Inflammatory macrophage treated with lipopolysaccharide for 1 hour (primary cell): ENCODE measurements at regions not wholly inside any gene's neighbourhood (a gene's known extent, or its start where the extent isn't known, plus 50 kb on each side); places are given as distances from the start of the nearest gene placed in this dataset.
"Not testable (repeated sequence)": the region's sequence is repeated elsewhere in the genome, so short reads cannot be mapped to it uniquely, and the experiment has no call there.

Source experiments
- DNase-seq, 2 donors: peaks; one replicate each; pipeline ENCODE4 v3.0.0-alpha.2; 2020 to 2022

GRCh38 chrX:127439676-127440075 lies 612.5 kb downstream of the ACTRT1 start:
- no peak for DNase-seq

DNA sequence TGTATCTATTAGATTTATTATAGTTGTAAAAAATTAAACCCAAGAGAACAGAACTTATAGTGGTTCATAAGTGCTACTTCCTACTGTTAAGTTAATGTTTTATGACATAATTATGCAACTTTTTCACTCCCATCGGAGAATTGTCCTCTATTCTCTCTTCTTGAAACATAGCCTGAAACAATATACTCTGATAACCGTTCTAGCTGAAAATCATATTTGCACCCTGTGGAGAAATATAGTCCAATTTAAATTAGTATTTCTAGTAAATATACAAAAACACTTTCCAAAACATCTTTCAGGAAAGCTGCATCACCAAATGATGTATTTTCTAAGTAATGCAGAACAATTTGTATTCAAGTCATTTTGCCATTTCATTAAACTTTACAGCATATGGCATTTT lies 586.4 kb downstream of the PRR32 start:
- DNase-seq = no peak

DNA sequence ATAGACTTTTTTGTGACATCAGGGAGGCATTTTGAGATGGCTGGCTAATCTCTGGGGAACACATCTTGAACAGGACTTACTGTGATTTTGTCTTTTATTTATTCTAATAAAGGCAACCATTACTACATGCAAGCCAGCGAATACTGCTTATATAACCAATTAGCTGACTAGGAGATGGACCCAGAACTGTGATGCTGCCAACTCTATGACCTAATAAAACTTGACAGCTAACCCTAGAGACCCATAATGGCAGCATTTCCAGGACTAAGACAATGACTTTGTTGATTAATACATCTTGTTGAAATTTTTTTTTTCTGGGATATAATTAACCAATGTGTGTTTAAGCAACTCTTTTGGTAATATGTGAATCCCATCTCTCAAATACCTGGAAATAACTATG lies 584.6 kb downstream of the PRR32 start:
- DNase-seq = no peak

DNA sequence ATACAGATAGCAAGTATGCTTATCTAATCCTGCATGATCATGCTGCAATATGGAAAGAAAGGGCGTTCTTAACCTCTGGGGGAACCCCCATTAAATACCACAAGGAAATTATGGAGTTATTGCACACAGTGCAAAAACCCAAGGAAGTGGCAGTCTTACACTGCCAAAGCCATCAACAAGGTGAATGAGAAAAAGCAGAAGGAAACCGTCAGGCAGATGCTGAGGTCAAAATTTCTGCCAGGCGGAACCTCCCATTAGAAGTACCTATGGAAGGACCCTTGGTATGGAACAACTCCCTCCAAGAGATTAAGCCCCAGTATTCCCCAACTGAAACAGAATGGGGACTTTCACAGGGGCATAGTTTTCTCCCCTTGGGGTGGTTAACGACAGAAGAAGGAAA lies 580.7 kb downstream of the PRR32 start:
- DNase-seq = not testable (repeated sequence)

DNA sequence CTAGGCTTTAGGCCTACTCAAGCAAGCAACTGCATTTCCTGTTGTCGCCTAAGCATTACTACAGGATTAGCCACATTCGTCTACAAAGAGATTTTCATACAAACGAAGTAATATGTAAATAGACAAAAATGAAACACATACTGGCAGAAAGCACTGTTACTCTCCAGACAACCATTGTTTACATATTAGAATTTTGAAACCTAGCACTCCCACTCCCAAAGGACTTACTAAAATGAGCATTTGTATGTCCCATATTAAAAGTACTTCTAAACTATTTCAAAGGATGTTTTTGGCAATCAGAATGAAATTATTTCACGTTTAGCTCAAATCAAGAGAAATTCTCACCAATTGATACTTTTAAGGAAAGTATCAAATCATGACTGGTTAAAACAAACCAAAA lies 570.8 kb downstream of the PRR32 start:
- no peak for DNase-seq

GRCh38 chrX:127389900-127390299 lies 570.4 kb downstream of the PRR32 start:
- no peak for DNase-seq
